ENCODE measurements at regions not wholly inside any gene's neighbourhood (a gene's known extent, or its start where the extent isn't known, plus 50 kb on each side); places are given as distances from the start of the nearest gene placed in this dataset.

- H3K4me3 ChIP-seq (ENCODE audit: low read depth, low read length, poor library complexity, severe bottlenecking): no peak overlapping the region
- TF ChIP-seq EZH2 (IDR thresholded peaks at IDR 0.05; ENCODE audit: borderline replicate concordance, low read depth, low read length, poor library complexity, severe bottlenecking): no peak
- TF ChIP-seq, protein P1, sequence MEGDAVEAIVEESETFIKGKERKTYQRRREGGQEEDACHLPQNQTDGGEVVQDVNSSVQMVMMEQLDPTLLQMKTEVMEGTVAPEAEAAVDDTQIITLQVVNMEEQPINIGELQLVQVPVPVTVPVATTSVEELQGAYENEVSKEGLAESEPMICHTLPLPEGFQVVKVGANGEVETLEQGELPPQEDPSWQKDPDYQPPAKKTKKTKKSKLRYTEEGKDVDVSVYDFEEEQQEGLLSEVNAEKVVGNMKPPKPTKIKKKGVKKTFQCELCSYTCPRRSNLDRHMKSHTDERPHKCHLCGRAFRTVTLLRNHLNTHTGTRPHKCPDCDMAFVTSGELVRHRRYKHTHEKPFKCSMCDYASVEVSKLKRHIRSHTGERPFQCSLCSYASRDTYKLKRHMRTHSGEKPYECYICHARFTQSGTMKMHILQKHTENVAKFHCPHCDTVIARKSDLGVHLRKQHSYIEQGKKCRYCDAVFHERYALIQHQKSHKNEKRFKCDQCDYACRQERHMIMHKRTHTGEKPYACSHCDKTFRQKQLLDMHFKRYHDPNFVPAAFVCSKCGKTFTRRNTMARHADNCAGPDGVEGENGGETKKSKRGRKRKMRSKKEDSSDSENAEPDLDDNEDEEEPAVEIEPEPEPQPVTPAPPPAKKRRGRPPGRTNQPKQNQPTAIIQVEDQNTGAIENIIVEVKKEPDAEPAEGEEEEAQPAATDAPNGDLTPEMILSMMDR (conservative IDR thresholded peaks at IDR 0.05; ENCODE audit: low read depth, low read length): no peak
- intact Hi-C loops (cut with micrococcal nuclease; ENCODE audit: unreplicated experiment): no loop called here
- H3K36me3 ChIP-seq (ENCODE audit: insufficient read depth, low read length, poor library complexity, severe bottlenecking): no peaks in the 10 kb centered on the region
- H3K27ac ChIP-seq (ENCODE audit: low read depth, low read length, poor library complexity, severe bottlenecking): no peak overlapping the region
- no peaks in the 10 kb centered on the region for H3K4me1 ChIP-seq (ENCODE audit: insufficient read depth, low read length, poor library complexity, severe bottlenecking)
- BruUV-seq (replicated peaks): no TSS peak
- ChIA-PET POLR2A (ENCODE audit: low non-redundant PET) (no interaction called here), CTCF (no interaction called here)
- peaks cover 25% of the 10 kb centered on the region for H3K9me3 ChIP-seq (ENCODE audit: low read depth, low read length, poor library complexity, severe bottlenecking)
- no peak for DNase-seq (ENCODE audit: low spot score)
- H3K27me3 ChIP-seq (replicated peaks; ENCODE audit: insufficient read depth, low read depth, low read length, poor library complexity): no peaks in the 10 kb centered on the region
Measured at GRCh38 chr18:78080081-78080480, 830.4 kb downstream of the GALR1 start.

GRCh38 chr18:78080761-78081160 is 831.1 kb downstream of the GALR1 start:
- Histone ChIP-seq H3K36me3 (ENCODE audit: insufficient read depth, low read length, poor library complexity, severe bottlenecking) (no peaks in the 10 kb centered on the region), H3K27ac (ENCODE audit: low read depth, low read length, poor library complexity, severe bottlenecking) (no peak overlapping the region), H3K4me3 (ENCODE audit: low read depth, low read length, poor library complexity, severe bottlenecking) (no peak overlapping the region), H3K27me3 (replicated peaks; ENCODE audit: insufficient read depth, low read depth, low read length, poor library complexity) (no peaks in the 10 kb centered on the region), H3K9me3 (ENCODE audit: low read depth, low read length, poor library complexity, severe bottlenecking) (peaks cover 25% of the 10 kb centered on the region), H3K4me1 (ENCODE audit: insufficient read depth, low read length, poor library complexity, severe bottlenecking) (no peaks in the 10 kb centered on the region)
- intact Hi-C loops (cut with micrococcal nuclease; ENCODE audit: unreplicated experiment): no loop called here
- ChIA-PET POLR2A (ENCODE audit: low non-redundant PET) (no interaction called here), CTCF (no interaction called here)
- TF ChIP-seq, protein P1 (conservative IDR thresholded peaks at IDR 0.05; ENCODE audit: low read depth, low read length): no peak
- TF ChIP-seq EZH2 (IDR thresholded peaks at IDR 0.05; ENCODE audit: borderline replicate concordance, low read depth, low read length, poor library complexity, severe bottlenecking): no peak
- DNase-seq (ENCODE audit: low spot score): no peak
- BruUV-seq (replicated peaks): no TSS peak

- no peak for TF ChIP-seq EZH2 (IDR thresholded peaks at IDR 0.05; ENCODE audit: borderline replicate concordance, low read depth, low read length, poor library complexity, severe bottlenecking)
- TF ChIP-seq, protein P1 (conservative IDR thresholded peaks at IDR 0.05; ENCODE audit: low read depth, low read length): no peak
- Histone ChIP-seq H3K9me3 (ENCODE audit: low read depth, low read length, poor library complexity, severe bottlenecking) (peaks cover 31% of the 10 kb centered on the region), H3K4me1 (ENCODE audit: insufficient read depth, low read length, poor library complexity, severe bottlenecking) (no peaks in the 10 kb centered on the region), H3K27me3 (replicated peaks; ENCODE audit: insufficient read depth, low read depth, low read length, poor library complexity) (no peaks in the 10 kb centered on the region), H3K27ac (ENCODE audit: low read depth, low read length, poor library complexity, severe bottlenecking) (no peak overlapping the region), H3K4me3 (ENCODE audit: low read depth, low read length, poor library complexity, severe bottlenecking) (no peak overlapping the region), H3K36me3 (ENCODE audit: insufficient read depth, low read length, poor library complexity, severe bottlenecking) (no peaks in the 10 kb centered on the region)
- no TSS peak for BruUV-seq (replicated peaks)
- POLR2A ChIA-PET (ENCODE audit: low non-redundant PET): no interaction called here
- intact Hi-C loops (cut with micrococcal nuclease; ENCODE audit: unreplicated experiment): no loop called here
- CTCF ChIA-PET: no interaction called here
- no peak for DNase-seq (ENCODE audit: low spot score)
Measured at GRCh38 chr18:78082816-78083215, 833.2 kb downstream of the GALR1 start.
